HEK293 (cell line): ENCODE measurements at regions not wholly inside any gene's neighbourhood (a gene's known extent, or its start where the extent isn't known, plus 50 kb on each side); places are given as distances from the start of the nearest gene placed in this dataset.
A peak's percentile ranks its signal among the peaks of the same experiment; 100 is the strongest.

Experiments used
- PRDM10 ChIP-seq: fragments of 450-650 bp; formaldehyde crosslinking; IDR thresholded peaks from 2 replicates; pipeline ENCODE4 v1.5.1; 2016; ENCODE audit warnings: missing biosample characterization, missing genetic modification characterization
- RBAK ChIP-seq: fragments of 450-650 bp; formaldehyde crosslinking; IDR thresholded peaks from 2 replicates; pipeline ENCODE4 v1.5.1; 2016; ENCODE audit warnings: missing biosample characterization, missing genetic modification characterization
- SCRT1 ChIP-seq: fragments of 450-650 bp; formaldehyde crosslinking; IDR thresholded peaks from 2 replicates; pipeline ENCODE4 v1.5.1; 2016; ENCODE audit warnings: missing biosample characterization, missing genetic modification characterization, borderline replicate concordance
- TRIM28 ChIP-seq: IDR thresholded peaks from 2 replicates; pipeline ENCODE4 v1.6.1; 2011; ENCODE audit warnings: low read length, control low read depth, borderline replicate concordance
- ZBTB1 ChIP-seq: fragments of 450-650 bp; formaldehyde crosslinking; IDR thresholded peaks from 2 replicates; pipeline ENCODE4 v1.5.1; 2016; ENCODE audit warnings: missing biosample characterization, missing genetic modification characterization
- ZBTB10 ChIP-seq: fragments of 450-650 bp; formaldehyde crosslinking; IDR thresholded peaks from 2 replicates; pipeline ENCODE4 v1.5.1; 2016; ENCODE audit warnings: missing biosample characterization, missing genetic modification characterization
- ZBTB48 ChIP-seq: fragments of 450-650 bp; formaldehyde crosslinking; IDR thresholded peaks from 2 replicates; pipeline ENCODE4 v1.5.1; 2016; ENCODE audit warnings: missing biosample characterization, missing genetic modification characterization
- ZBTB7A ChIP-seq: fragments of 450-650 bp; formaldehyde crosslinking; IDR thresholded peaks from 2 replicates; pipeline ENCODE4 v1.5.1; 2016; ENCODE audit warnings: low read depth, missing biosample characterization, missing genetic modification characterization
- ZEB2 ChIP-seq: fragments of 450-650 bp; formaldehyde crosslinking; IDR thresholded peaks from 2 replicates; pipeline ENCODE4 v1.5.1; 2016; ENCODE audit warnings: missing biosample characterization, missing genetic modification characterization
- ZFP3 ChIP-seq: fragments of 450-650 bp; formaldehyde crosslinking; IDR thresholded peaks from 2 replicates; pipeline ENCODE4 v1.5.1; 2016; ENCODE audit warnings: low read depth, missing biosample characterization, missing genetic modification characterization
- ZFP69B ChIP-seq: fragments of 450-650 bp; formaldehyde crosslinking; IDR thresholded peaks from 2 replicates; pipeline ENCODE4 v1.5.1; 2016; ENCODE audit warnings: missing biosample characterization, missing genetic modification characterization
- ZNF211 ChIP-seq: fragments of 450-650 bp; formaldehyde crosslinking; IDR thresholded peaks from 2 replicates; pipeline ENCODE4 v1.5.1; 2016; ENCODE audit warnings: low read depth, missing biosample characterization, missing genetic modification characterization
- ZNF223 ChIP-seq: fragments of 450-650 bp; formaldehyde crosslinking; IDR thresholded peaks from 2 replicates; pipeline ENCODE4 v1.5.1; 2016; ENCODE audit warnings: missing biosample characterization, missing genetic modification characterization
- ZNF335 ChIP-seq: fragments of 450-650 bp; formaldehyde crosslinking; conservative IDR thresholded peaks from 2 replicates; pipeline ENCODE4 v1.5.1; 2016; ENCODE audit warnings: missing biosample characterization, missing genetic modification characterization
- ZNF366 ChIP-seq: fragments of 450-650 bp; formaldehyde crosslinking; conservative IDR thresholded peaks from 2 replicates; pipeline ENCODE4 v1.5.1; 2016; ENCODE audit warnings: missing biosample characterization, missing genetic modification characterization
- ZNF473 ChIP-seq: fragments of 450-650 bp; formaldehyde crosslinking; IDR thresholded peaks from 2 replicates; pipeline ENCODE4 v1.5.1; 2017; ENCODE audit warnings: missing biosample characterization, missing genetic modification characterization
- ZNF560 ChIP-seq: fragments of 450-650 bp; formaldehyde crosslinking; IDR thresholded peaks from 2 replicates; pipeline ENCODE4 v1.5.1; 2017; ENCODE audit warnings: missing biosample characterization, missing genetic modification characterization, borderline replicate concordance
- ZNF596 ChIP-seq: fragments of 450-650 bp; IDR thresholded peaks from 2 replicates; pipeline ENCODE4 v1.5.0; 2018; ENCODE audit warnings: missing biosample characterization, mild to moderate bottlenecking, missing genetic modification characterization, moderate library complexity
- ZNF600 ChIP-seq: fragments of 450-650 bp; formaldehyde crosslinking; IDR thresholded peaks from 2 replicates; pipeline ENCODE4 v1.5.1; 2016; ENCODE audit warnings: missing biosample characterization, missing genetic modification characterization
- ZNF626 ChIP-seq: fragments of 450-650 bp; sonication (Bioruptor Pico); formaldehyde crosslinking; IDR thresholded peaks from 2 replicates; pipeline ENCODE4 v1.5.1; 2018; ENCODE audit warnings: missing biosample characterization, missing genetic modification characterization, inconsistent platforms
- ZNF629 ChIP-seq: fragments of 450-650 bp; formaldehyde crosslinking; IDR thresholded peaks from 2 replicates; pipeline ENCODE4 v1.5.1; 2017; ENCODE audit warnings: missing biosample characterization, missing genetic modification characterization
- ZNF768 ChIP-seq: fragments of 450-650 bp; formaldehyde crosslinking; IDR thresholded peaks from 2 replicates; pipeline ENCODE4 v1.5.1; 2018; ENCODE audit warnings: missing biosample characterization, mild to moderate bottlenecking, missing genetic modification characterization
- ZNF837 ChIP-seq: fragments of 450-650 bp; formaldehyde crosslinking; IDR thresholded peaks from 2 replicates; pipeline ENCODE4 v1.5.1; 2016; ENCODE audit warnings: missing biosample characterization, missing genetic modification characterization
- ZNF843 ChIP-seq: fragments of 450-650 bp; formaldehyde crosslinking; IDR thresholded peaks from 2 replicates; pipeline ENCODE4 v1.5.1; 2016; ENCODE audit warnings: missing biosample characterization, missing genetic modification characterization
- ZSCAN30 ChIP-seq: fragments of 450-650 bp; IDR thresholded peaks from 2 replicates; pipeline ENCODE4 v1.5.1; 2018; ENCODE audit warnings: missing biosample characterization, mild to moderate bottlenecking, missing genetic modification characterization, moderate library complexity
- TF ChIP-seq, protein P1 (sequence below): fragments of 450-650 bp; formaldehyde crosslinking; IDR thresholded peaks from 2 replicates; pipeline ENCODE4 v1.5.1; 2016; ENCODE audit warnings: missing biosample characterization, missing genetic modification characterization
- TF ChIP-seq, protein P2 (sequence below): fragments of 450-650 bp; formaldehyde crosslinking; IDR thresholded peaks from 2 replicates; pipeline ENCODE4 v1.5.1; 2017; ENCODE audit warnings: missing biosample characterization, missing genetic modification characterization
- TF ChIP-seq, protein P3 (sequence below): fragments of 450-650 bp; IDR thresholded peaks from 2 replicates; pipeline ENCODE4 v1.5.1; 2018; ENCODE audit warnings: missing biosample characterization, mild to moderate bottlenecking, missing genetic modification characterization

GRCh38 chr6:28657769-28658465 is 132.2 kb downstream of the GPX5 start (continued):
- TF ChIP-seq, protein P1, sequence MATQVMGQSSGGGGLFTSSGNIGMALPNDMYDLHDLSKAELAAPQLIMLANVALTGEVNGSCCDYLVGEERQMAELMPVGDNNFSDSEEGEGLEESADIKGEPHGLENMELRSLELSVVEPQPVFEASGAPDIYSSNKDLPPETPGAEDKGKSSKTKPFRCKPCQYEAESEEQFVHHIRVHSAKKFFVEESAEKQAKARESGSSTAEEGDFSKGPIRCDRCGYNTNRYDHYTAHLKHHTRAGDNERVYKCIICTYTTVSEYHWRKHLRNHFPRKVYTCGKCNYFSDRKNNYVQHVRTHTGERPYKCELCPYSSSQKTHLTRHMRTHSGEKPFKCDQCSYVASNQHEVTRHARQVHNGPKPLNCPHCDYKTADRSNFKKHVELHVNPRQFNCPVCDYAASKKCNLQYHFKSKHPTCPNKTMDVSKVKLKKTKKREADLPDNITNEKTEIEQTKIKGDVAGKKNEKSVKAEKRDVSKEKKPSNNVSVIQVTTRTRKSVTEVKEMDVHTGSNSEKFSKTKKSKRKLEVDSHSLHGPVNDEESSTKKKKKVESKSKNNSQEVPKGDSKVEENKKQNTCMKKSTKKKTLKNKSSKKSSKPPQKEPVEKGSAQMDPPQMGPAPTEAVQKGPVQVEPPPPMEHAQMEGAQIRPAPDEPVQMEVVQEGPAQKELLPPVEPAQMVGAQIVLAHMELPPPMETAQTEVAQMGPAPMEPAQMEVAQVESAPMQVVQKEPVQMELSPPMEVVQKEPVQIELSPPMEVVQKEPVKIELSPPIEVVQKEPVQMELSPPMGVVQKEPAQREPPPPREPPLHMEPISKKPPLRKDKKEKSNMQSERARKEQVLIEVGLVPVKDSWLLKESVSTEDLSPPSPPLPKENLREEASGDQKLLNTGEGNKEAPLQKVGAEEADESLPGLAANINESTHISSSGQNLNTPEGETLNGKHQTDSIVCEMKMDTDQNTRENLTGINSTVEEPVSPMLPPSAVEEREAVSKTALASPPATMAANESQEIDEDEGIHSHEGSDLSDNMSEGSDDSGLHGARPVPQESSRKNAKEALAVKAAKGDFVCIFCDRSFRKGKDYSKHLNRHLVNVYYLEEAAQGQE = no peak
- TF ChIP-seq TRIM28 = no peak; the same call in 1 of the 2 replicates
- TF ChIP-seq ZBTB48 (tag by site-specific recombination) = 0 out of 2 replicates have a peak, but pooled peaks have one; percentile 6
- 0 out of 2 replicates have a peak, but pooled peaks have one; percentile 14 for TF ChIP-seq ZFP69B (tag by site-specific recombination)
- TF ChIP-seq, protein P2, sequence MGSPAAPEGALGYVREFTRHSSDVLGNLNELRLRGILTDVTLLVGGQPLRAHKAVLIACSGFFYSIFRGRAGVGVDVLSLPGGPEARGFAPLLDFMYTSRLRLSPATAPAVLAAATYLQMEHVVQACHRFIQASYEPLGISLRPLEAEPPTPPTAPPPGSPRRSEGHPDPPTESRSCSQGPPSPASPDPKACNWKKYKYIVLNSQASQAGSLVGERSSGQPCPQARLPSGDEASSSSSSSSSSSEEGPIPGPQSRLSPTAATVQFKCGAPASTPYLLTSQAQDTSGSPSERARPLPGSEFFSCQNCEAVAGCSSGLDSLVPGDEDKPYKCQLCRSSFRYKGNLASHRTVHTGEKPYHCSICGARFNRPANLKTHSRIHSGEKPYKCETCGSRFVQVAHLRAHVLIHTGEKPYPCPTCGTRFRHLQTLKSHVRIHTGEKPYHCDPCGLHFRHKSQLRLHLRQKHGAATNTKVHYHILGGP (tag by site-specific recombination) = no peak
- peak; percentile 97 for TF ChIP-seq ZNF335 (tag by site-specific recombination)
- no peak for TF ChIP-seq ZBTB10
- no peak for TF ChIP-seq ZNF626 (tag by site-specific recombination)
- no peak for TF ChIP-seq ZNF596 (tag by site-specific recombination)
- no peak for TF ChIP-seq ZNF473 (tag by site-specific recombination)
- no peak for TF ChIP-seq ZBTB7A (tag by site-specific recombination)
- no peak for TF ChIP-seq ZNF837 (tag by site-specific recombination)
- TF ChIP-seq, protein P3, sequence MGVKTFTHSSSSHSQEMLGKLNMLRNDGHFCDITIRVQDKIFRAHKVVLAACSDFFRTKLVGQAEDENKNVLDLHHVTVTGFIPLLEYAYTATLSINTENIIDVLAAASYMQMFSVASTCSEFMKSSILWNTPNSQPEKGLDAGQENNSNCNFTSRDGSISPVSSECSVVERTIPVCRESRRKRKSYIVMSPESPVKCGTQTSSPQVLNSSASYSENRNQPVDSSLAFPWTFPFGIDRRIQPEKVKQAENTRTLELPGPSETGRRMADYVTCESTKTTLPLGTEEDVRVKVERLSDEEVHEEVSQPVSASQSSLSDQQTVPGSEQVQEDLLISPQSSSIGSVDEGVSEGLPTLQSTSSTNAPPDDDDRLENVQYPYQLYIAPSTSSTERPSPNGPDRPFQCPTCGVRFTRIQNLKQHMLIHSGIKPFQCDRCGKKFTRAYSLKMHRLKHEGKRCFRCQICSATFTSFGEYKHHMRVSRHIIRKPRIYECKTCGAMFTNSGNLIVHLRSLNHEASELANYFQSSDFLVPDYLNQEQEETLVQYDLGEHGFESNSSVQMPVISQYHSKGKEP (tag by site-specific recombination) = peak; percentile 45; the same call in 1 of the 2 replicates
- no peak for TF ChIP-seq SCRT1
- no peak for TF ChIP-seq ZBTB1 (tag by site-specific recombination)
- no peak for TF ChIP-seq ZNF768 (tag by site-specific recombination)
- TF ChIP-seq ZEB2 (tag by site-specific recombination) = peak; percentile 67
- TF ChIP-seq ZNF366 (tag by site-specific recombination) = no peak
- peak; percentile 42; the same call in 1 of the 2 replicates for TF ChIP-seq ZNF600 (tag by site-specific recombination)
- peak; percentile 88 for TF ChIP-seq PRDM10 (tag by site-specific recombination)
- peak; percentile 58; the same call in 1 of the 2 replicates for TF ChIP-seq ZNF843 (tag by site-specific recombination)
- TF ChIP-seq RBAK (tag by site-specific recombination) = no peak
- TF ChIP-seq ZNF560 (tag by site-specific recombination) = no peak
- no peak; the same call in 1 of the 2 replicates for TF ChIP-seq ZFP3 (tag by site-specific recombination)
- peak; percentile 53; the same call in 1 of the 2 replicates for TF ChIP-seq ZNF629 (tag by site-specific recombination)
- TF ChIP-seq ZNF223 (tag by site-specific recombination) = no peak
- no peak for TF ChIP-seq ZNF211 (tag by site-specific recombination)
- peak; percentile 91 for TF ChIP-seq ZSCAN30 (tag by site-specific recombination)
